Adipocyte (in vitro differentiated cells): ENCODE measurements at regions not wholly inside any gene's neighbourhood (a gene's known extent, or its start where the extent isn't known, plus 50 kb on each side); places are given as distances from the start of the nearest gene placed in this dataset.
"Not testable (repeated sequence)": the region's sequence is repeated elsewhere in the genome, so short reads cannot be mapped to it uniquely, and the experiment has no call there.

Experiments used
- DNase-seq: peaks from one replicate; pipeline ENCODE4 v3.0.0-alpha.2; 2015; ENCODE audit warnings: low read depth
- H3K27me3 ChIP-seq: replicated peaks from 2 replicates; pipeline ENCODE4 v1.7.0; 2013; ENCODE audit warnings: mild to moderate bottlenecking, low read length, moderate library complexity; ENCODE audit not compliant: control insufficient read depth, insufficient read depth
- H3K36me3 ChIP-seq: 2 replicates; pipeline ENCODE4 v1.7.0; 2013; ENCODE audit warnings: low read length, mild to moderate bottlenecking, moderate library complexity; ENCODE audit not compliant: control insufficient read depth, insufficient read depth, severe bottlenecking
- H3K4me1 ChIP-seq: 2 replicates; pipeline ENCODE4 v1.7.0; 2013; ENCODE audit warnings: mild to moderate bottlenecking, low read length, moderate library complexity; ENCODE audit not compliant: control insufficient read depth, insufficient read depth
- H3K4me3 ChIP-seq: 2 replicates; pipeline ENCODE4 v1.7.0; 2013; ENCODE audit warnings: mild to moderate bottlenecking, low read length, moderate library complexity
- H3K9ac ChIP-seq: 2 replicates; pipeline ENCODE4 v1.7.0; 2013; ENCODE audit warnings: mild to moderate bottlenecking, low read length, moderate library complexity
- H3K9me3 ChIP-seq: 2 replicates; pipeline ENCODE4 v1.7.0; 2013; ENCODE audit warnings: mild to moderate bottlenecking, low read length, moderate library complexity; ENCODE audit not compliant: control insufficient read depth

GRCh38 chr5:57429513-57430120 is 53.0 kb downstream of the ACTBL2 start:
- H3K4me3 ChIP-seq = no peak overlapping the region
- no peak overlapping the region for H3K9ac ChIP-seq
- H3K27me3 ChIP-seq = no peaks in the 10 kb centered on the region
- DNase-seq = no peak
- H3K9me3 ChIP-seq = no peaks in the 10 kb centered on the region
- H3K36me3 ChIP-seq = no peaks in the 10 kb centered on the region
- H3K4me1 ChIP-seq = peaks cover 9% of the 10 kb centered on the region

GRCh38 chr5:57429021-57429420 is 53.6 kb downstream of the ACTBL2 start:
- not testable (repeated sequence) for H3K36me3 ChIP-seq, H3K4me1 ChIP-seq, H3K9ac ChIP-seq, DNase-seq, H3K9me3 ChIP-seq, H3K4me3 ChIP-seq, H3K27me3 ChIP-seq

- no peak overlapping the region for H3K9ac ChIP-seq
- H3K4me3 ChIP-seq = no peak overlapping the region
- no peaks in the 10 kb centered on the region for H3K27me3 ChIP-seq
- peaks cover 2% of the 10 kb centered on the region for H3K4me1 ChIP-seq
- H3K36me3 ChIP-seq = no peaks in the 10 kb centered on the region
- no peak for DNase-seq
- H3K9me3 ChIP-seq = no peaks in the 10 kb centered on the region
These were observed 59.6 kb downstream of the ACTBL2 start for GRCh38 chr5:57422993-57423392.

GRCh38 chr5:57422341-57422740 is 60.3 kb downstream of the ACTBL2 start:
- Histone ChIP-seq H3K9me3 (no peaks in the 10 kb centered on the region), H3K4me3 (no peak overlapping the region), H3K27me3 (no peaks in the 10 kb centered on the region), H3K9ac (no peak overlapping the region), H3K36me3 (no peaks in the 10 kb centered on the region), H3K4me1 (peaks cover 9% of the 10 kb centered on the region)
- DNase-seq = no peak

GRCh38 chr5:57420801-57421200 is 61.8 kb downstream of the ACTBL2 start:
- H3K9ac ChIP-seq = no peak overlapping the region
- peaks cover 23% of the 10 kb centered on the region for H3K4me1 ChIP-seq
- H3K4me3 ChIP-seq = no peak overlapping the region
- no peak for DNase-seq
- no peaks in the 10 kb centered on the region for H3K27me3 ChIP-seq
- no peaks in the 10 kb centered on the region for H3K36me3 ChIP-seq
- H3K9me3 ChIP-seq = no peaks in the 10 kb centered on the region

GRCh38 chr5:57417971-57418370 is 64.6 kb downstream of the ACTBL2 start:
- no peak for DNase-seq
- Histone ChIP-seq H3K9me3 (no peaks in the 10 kb centered on the region), H3K4me1 (peaks cover 27% of the 10 kb centered on the region), H3K4me3 (no peak overlapping the region), H3K36me3 (no peaks in the 10 kb centered on the region), H3K27me3 (no peaks in the 10 kb centered on the region), H3K9ac (no peak overlapping the region)

GRCh38 chr5:57417320-57417719 is 65.3 kb downstream of the ACTBL2 start:
- H3K9ac ChIP-seq = no peak overlapping the region
- no peaks in the 10 kb centered on the region for H3K36me3 ChIP-seq
- H3K27me3 ChIP-seq = no peaks in the 10 kb centered on the region
- no peak overlapping the region for H3K4me3 ChIP-seq
- no peak for DNase-seq
- no peaks in the 10 kb centered on the region for H3K9me3 ChIP-seq
- peaks cover 33% of the 10 kb centered on the region for H3K4me1 ChIP-seq

GRCh38 chr5:57416278-57416994 is 66.2 kb downstream of the ACTBL2 start:
- H3K4me3 ChIP-seq = no peak overlapping the region
- peak; percentile 69 for DNase-seq
- no peaks in the 10 kb centered on the region for H3K36me3 ChIP-seq
- H3K9ac ChIP-seq = no peak overlapping the region
- H3K27me3 ChIP-seq = no peaks in the 10 kb centered on the region
- peaks cover 42% of the 10 kb centered on the region for H3K4me1 ChIP-seq
- no peaks in the 10 kb centered on the region for H3K9me3 ChIP-seq

- Histone ChIP-seq H3K9me3 (no peaks in the 10 kb centered on the region), H3K27me3 (no peaks in the 10 kb centered on the region), H3K4me3 (no peak overlapping the region), H3K4me1 (peaks cover 57% of the 10 kb centered on the region), H3K36me3 (no peaks in the 10 kb centered on the region), H3K9ac (no peak overlapping the region)
- peak; percentile 27 for DNase-seq
These were observed 67.8 kb downstream of the ACTBL2 start for GRCh38 chr5:57414857-57415256.

- H3K4me1 ChIP-seq = peaks cover 63% of the 10 kb centered on the region
- no peak overlapping the region for H3K9ac ChIP-seq
- no peaks in the 10 kb centered on the region for H3K27me3 ChIP-seq
- DNase-seq = no peak
- H3K9me3 ChIP-seq = no peaks in the 10 kb centered on the region
- no peaks in the 10 kb centered on the region for H3K36me3 ChIP-seq
- H3K4me3 ChIP-seq = no peak overlapping the region
These were observed 68.4 kb downstream of the ACTBL2 start for GRCh38 chr5:57414191-57414590.

- Histone ChIP-seq H3K9me3 (no peaks in the 10 kb centered on the region), H3K36me3 (no peaks in the 10 kb centered on the region), H3K9ac (peak overlapping the region; percentile 78), H3K4me1 (peaks cover 71% of the 10 kb centered on the region), H3K4me3 (peak overlapping the region; percentile 72), H3K27me3 (no peaks in the 10 kb centered on the region)
- no peak for DNase-seq
These were observed 69.5 kb downstream of the ACTBL2 start for GRCh38 chr5:57413145-57413544.
